HEK293 (cell line): ENCODE measurements at regions not wholly inside any gene's neighbourhood (a gene's known extent, or its start where the extent isn't known, plus 50 kb on each side); places are given as distances from the start of the nearest gene placed in this dataset.

Experiments used
- CTCF ChIA-PET: fragments of 350-600 bp; formaldehyde crosslinking; extraction: SDS; loops from one replicate; lab custom pipeline; 2021; ENCODE audit warnings: antibody characterized with exemption; lab: Yijun Ruan, JAX
- POLR2A ChIA-PET: fragments of 300-600 bp; formaldehyde crosslinking; extraction: SDS; loops from one replicate; lab custom pipeline; 2020; ENCODE audit warnings: antibody characterized with exemption, inconsistent platforms; lab: Yijun Ruan, JAX
- H3K27ac ChIP-seq: fragments of 200-500 bp; sonication (Bioruptor generic); 2 replicates; pipeline ENCODE4 v1.5.1; 2014; ENCODE audit warnings: low read depth, low read length, control low read depth, inconsistent platforms; ENCODE audit errors: extremely low read depth
- H3K36me3 ChIP-seq, 2 experiments: fragments of 200-500 bp in 1 of 2; sonication (Bioruptor generic) in 1 of 2; 1 replicate in 1 of 2; 2 replicates in 1 of 2; pipeline ENCODE4 v1.5.1; 2014 to 2017; ENCODE audit warnings: inconsistent platforms in 2 of 2, low read length in 2 of 2; ENCODE audit not compliant: control insufficient read depth in 2 of 2, insufficient read depth in 1 of 2
- H3K4me1 ChIP-seq: fragments of 200-500 bp; sonication (Bioruptor generic); 2 replicates; pipeline ENCODE4 v1.5.1; 2014; ENCODE audit warnings: mild to moderate bottlenecking, low read length, inconsistent platforms; ENCODE audit not compliant: control insufficient read depth, insufficient read depth
- H3K4me3 ChIP-seq: 2 replicates; pipeline ENCODE4 v1.5.1; 2011; ENCODE audit warnings: low read depth, mild to moderate bottlenecking, control low read depth, low read length, moderate library complexity
- H3K9me3 ChIP-seq: fragments of 200-500 bp; sonication (Bioruptor generic); 2 replicates; pipeline ENCODE4 v1.5.1; 2014; ENCODE audit warnings: low read depth, low read length, inconsistent platforms; ENCODE audit not compliant: control insufficient read depth, insufficient read depth
- KLF17 ChIP-seq: fragments of 450-650 bp; formaldehyde crosslinking; IDR thresholded peaks from 2 replicates; pipeline ENCODE4 v1.5.1; 2016; ENCODE audit warnings: missing biosample characterization, missing genetic modification characterization
- KLF9 ChIP-seq: fragments of 450-650 bp; formaldehyde crosslinking; IDR thresholded peaks from 2 replicates; pipeline ENCODE4 v1.5.1; 2016; ENCODE audit warnings: missing biosample characterization, missing genetic modification characterization, low read depth
- RBAK ChIP-seq: fragments of 450-650 bp; formaldehyde crosslinking; IDR thresholded peaks from 2 replicates; pipeline ENCODE4 v1.5.1; 2016; ENCODE audit warnings: missing biosample characterization, missing genetic modification characterization
- SETDB1 ChIP-seq: IDR thresholded peaks from one replicate; pipeline ENCODE4 v1.6.1; 2017; ENCODE audit warnings: mild to moderate bottlenecking, low read length, moderate library complexity, mixed read lengths; ENCODE audit not compliant: insufficient read length
- TRIM28 ChIP-seq: IDR thresholded peaks from 2 replicates; pipeline ENCODE4 v1.6.1; 2011; ENCODE audit warnings: low read length, control low read depth, borderline replicate concordance
- ZFP3 ChIP-seq: fragments of 450-650 bp; formaldehyde crosslinking; IDR thresholded peaks from 2 replicates; pipeline ENCODE4 v1.5.1; 2016; ENCODE audit warnings: low read depth, missing biosample characterization, missing genetic modification characterization
- ZFP41 ChIP-seq: fragments of 450-650 bp; formaldehyde crosslinking; IDR thresholded peaks from 2 replicates; pipeline ENCODE4 v1.5.1; 2016; ENCODE audit warnings: missing biosample characterization, missing genetic modification characterization, borderline replicate concordance
- ZNF138 ChIP-seq: fragments of 450-650 bp; formaldehyde crosslinking; IDR thresholded peaks from 2 replicates; pipeline ENCODE4 v1.5.1; 2016; ENCODE audit warnings: missing biosample characterization, missing genetic modification characterization, borderline replicate concordance
- ZNF157 ChIP-seq: fragments of 450-650 bp; formaldehyde crosslinking; IDR thresholded peaks from 2 replicates; pipeline ENCODE4 v1.5.1; 2016; ENCODE audit warnings: missing biosample characterization, missing genetic modification characterization
- ZNF311 ChIP-seq: fragments of 450-650 bp; formaldehyde crosslinking; IDR thresholded peaks from 2 replicates; pipeline ENCODE4 v1.5.1; 2017; ENCODE audit warnings: missing biosample characterization, missing genetic modification characterization, borderline replicate concordance
- ZNF354C ChIP-seq: fragments of 450-650 bp; formaldehyde crosslinking; IDR thresholded peaks from 2 replicates; pipeline ENCODE4 v1.5.1; 2016; ENCODE audit warnings: missing biosample characterization, missing genetic modification characterization, low read depth, borderline replicate concordance
- ZNF394 ChIP-seq: fragments of 450-650 bp; formaldehyde crosslinking; IDR thresholded peaks from 2 replicates; pipeline ENCODE4 v1.5.1; 2016; ENCODE audit warnings: missing biosample characterization, missing genetic modification characterization, mild to moderate bottlenecking, moderate library complexity, borderline replicate concordance
- ZNF426 ChIP-seq: fragments of 450-650 bp; formaldehyde crosslinking; IDR thresholded peaks from 2 replicates; pipeline ENCODE4 v1.5.1; 2017; ENCODE audit warnings: missing biosample characterization, missing genetic modification characterization, mild to moderate bottlenecking, inconsistent platforms, moderate library complexity
- ZNF433 ChIP-seq: fragments of 450-650 bp; formaldehyde crosslinking; IDR thresholded peaks from 2 replicates; pipeline ENCODE4 v1.5.1; 2016; ENCODE audit warnings: missing biosample characterization, missing genetic modification characterization, low read depth
- ZNF501 ChIP-seq: fragments of 450-650 bp; formaldehyde crosslinking; IDR thresholded peaks from 2 replicates; pipeline ENCODE4 v1.5.1; 2016; ENCODE audit warnings: missing biosample characterization, missing genetic modification characterization
- ZNF561 ChIP-seq: fragments of 450-650 bp; IDR thresholded peaks from 2 replicates; pipeline ENCODE4 v1.5.1; 2018; ENCODE audit warnings: missing biosample characterization, missing genetic modification characterization, borderline replicate concordance
- ZNF580 ChIP-seq: fragments of 450-650 bp; formaldehyde crosslinking; IDR thresholded peaks from 2 replicates; pipeline ENCODE4 v1.5.1; 2016; ENCODE audit warnings: missing biosample characterization, missing genetic modification characterization
- ZNF664 ChIP-seq: fragments of 450-650 bp; formaldehyde crosslinking; IDR thresholded peaks from 2 replicates; pipeline ENCODE4 v1.5.1; 2016; ENCODE audit warnings: missing biosample characterization, missing genetic modification characterization
- ZNF747 ChIP-seq: fragments of 450-650 bp; formaldehyde crosslinking; IDR thresholded peaks from 2 replicates; pipeline ENCODE4 v1.5.1; 2016; ENCODE audit warnings: missing biosample characterization, missing genetic modification characterization
- ZNF791 ChIP-seq: fragments of 450-650 bp; formaldehyde crosslinking; IDR thresholded peaks from 2 replicates; pipeline ENCODE4 v1.5.1; 2016; ENCODE audit warnings: missing biosample characterization, missing genetic modification characterization
- ZNF830 ChIP-seq: fragments of 450-650 bp; IDR thresholded peaks from 2 replicates; pipeline ENCODE4 v1.5.0; 2018; ENCODE audit warnings: missing biosample characterization, missing genetic modification characterization, low read depth, mild to moderate bottlenecking, moderate library complexity
- ZNF837 ChIP-seq: fragments of 450-650 bp; formaldehyde crosslinking; IDR thresholded peaks from 2 replicates; pipeline ENCODE4 v1.5.1; 2016; ENCODE audit warnings: missing biosample characterization, missing genetic modification characterization
- ZSCAN23 ChIP-seq: fragments of 450-650 bp; formaldehyde crosslinking; IDR thresholded peaks from 2 replicates; pipeline ENCODE4 v1.5.1; 2016; ENCODE audit warnings: missing biosample characterization, missing genetic modification characterization
- ZSCAN30 ChIP-seq: fragments of 450-650 bp; IDR thresholded peaks from 2 replicates; pipeline ENCODE4 v1.5.1; 2018; ENCODE audit warnings: missing biosample characterization, mild to moderate bottlenecking, missing genetic modification characterization, moderate library complexity
- TF ChIP-seq, protein P1 (sequence below): fragments of 450-650 bp; formaldehyde crosslinking; IDR thresholded peaks from 2 replicates; pipeline ENCODE4 v1.5.1; 2016; ENCODE audit warnings: missing biosample characterization, missing genetic modification characterization

DNA sequence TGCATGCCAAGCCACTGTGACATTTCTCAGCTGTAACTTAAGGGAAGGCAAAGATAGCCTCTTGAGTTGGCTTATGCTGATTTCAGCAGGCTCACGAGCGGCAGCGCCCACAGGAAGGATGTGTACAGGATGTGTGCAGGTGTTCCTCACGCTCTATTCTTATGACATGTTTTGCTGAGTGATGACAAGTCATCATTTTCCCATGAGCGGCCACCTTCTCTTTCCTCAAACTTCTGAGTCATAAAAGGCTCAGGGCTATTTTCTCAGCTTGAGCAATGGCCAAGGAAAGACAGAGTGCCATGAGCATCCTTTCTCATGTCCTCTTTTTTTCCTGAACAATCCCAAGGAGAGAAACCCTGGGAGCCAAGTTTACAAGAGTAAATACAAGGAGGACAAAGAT lies 365.9 kb downstream of the PLK2 start:
- H3K9me3 ChIP-seq = no peaks in the 10 kb centered on the region
- ChIA-PET POLR2A (no interaction called here), CTCF (interaction anchor here (0.6 kb wide), 1 partner anchor 215 kb away, joined by 3 read pairs; no protein-coding TSS in a partner anchor)
- TF ChIP-seq KLF17 (tag by site-specific recombination) = no peak
- H3K4me3 ChIP-seq = no peak overlapping the region
- H3K27ac ChIP-seq = no peak overlapping the region
- no peaks in the 10 kb centered on the region for H3K4me1 ChIP-seq
- no peaks in the 10 kb centered on the region for H3K36me3 ChIP-seq

GRCh38 chr5:58090704-58091103 lies 369.2 kb downstream of the PLK2 start:
- ChIA-PET CTCF (interaction anchor here (0.6 kb wide), 1 partner anchor 16 kb away, joined by 4 read pairs; no protein-coding TSS in a partner anchor), POLR2A (no interaction called here)
- no peak for TF ChIP-seq ZNF747 (tag by site-specific recombination)
- H3K36me3 ChIP-seq = no peaks in the 10 kb centered on the region
- no peak overlapping the region for H3K27ac ChIP-seq
- no peaks in the 10 kb centered on the region for H3K4me1 ChIP-seq
- no peak overlapping the region for H3K4me3 ChIP-seq
- H3K9me3 ChIP-seq = no peaks in the 10 kb centered on the region

DNA sequence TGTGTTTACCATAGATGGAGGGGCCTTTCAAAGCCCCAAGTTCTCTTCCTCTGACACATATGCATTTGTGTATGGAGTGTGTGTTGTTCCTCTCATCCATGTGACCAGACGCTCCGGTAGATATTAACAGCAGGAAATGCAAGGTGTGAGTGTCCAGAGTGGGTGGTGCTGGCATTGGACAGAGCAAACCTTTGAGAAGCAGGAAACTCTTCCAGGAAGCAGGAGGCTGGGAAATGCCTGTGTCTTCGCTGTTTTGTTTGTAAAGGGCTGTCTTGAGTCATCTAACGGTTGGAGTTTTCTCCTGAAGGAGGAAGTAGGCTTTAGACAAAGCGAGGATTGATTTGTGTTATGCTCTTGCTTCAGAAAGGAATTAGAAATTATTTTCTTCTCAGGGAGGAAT lies 370.9 kb downstream of the PLK2 start:
- CTCF ChIA-PET = no interaction called here
- POLR2A ChIA-PET = no interaction called here
- no peak for TF ChIP-seq ZNF354C
- Histone ChIP-seq H3K4me1 (no peaks in the 10 kb centered on the region), H3K9me3 (no peaks in the 10 kb centered on the region), H3K4me3 (no peak overlapping the region), H3K36me3 (no peaks in the 10 kb centered on the region), H3K27ac (no peak overlapping the region)

- H3K9me3 ChIP-seq = no peaks in the 10 kb centered on the region
- H3K4me3 ChIP-seq = no peak overlapping the region
- no peaks in the 10 kb centered on the region for H3K4me1 ChIP-seq
- CTCF ChIA-PET = no interaction called here
- no peaks in the 10 kb centered on the region for H3K36me3 ChIP-seq
- TF ChIP-seq TRIM28 (no peak), ZFP41 (tag by site-specific recombination) (no peak), ZNF426 (tag by site-specific recombination) (no peak), ZNF394 (no peak), ZNF830 (tag by site-specific recombination) (no peak), KLF9 (no peak), ZNF138 (no peak), RBAK (tag by site-specific recombination) (no peak), ZNF501 (tag by site-specific recombination) (no peak), ZNF791 (tag by site-specific recombination) (no peak), ZSCAN30 (tag by site-specific recombination) (no peak)
- TF ChIP-seq, all 188 proteins: peak for 0
- H3K27ac ChIP-seq = no peak overlapping the region
- POLR2A ChIA-PET = no interaction called here
Observed at GRCh38 chr5:58087905-58088304, 372.0 kb downstream of the PLK2 start.

DNA sequence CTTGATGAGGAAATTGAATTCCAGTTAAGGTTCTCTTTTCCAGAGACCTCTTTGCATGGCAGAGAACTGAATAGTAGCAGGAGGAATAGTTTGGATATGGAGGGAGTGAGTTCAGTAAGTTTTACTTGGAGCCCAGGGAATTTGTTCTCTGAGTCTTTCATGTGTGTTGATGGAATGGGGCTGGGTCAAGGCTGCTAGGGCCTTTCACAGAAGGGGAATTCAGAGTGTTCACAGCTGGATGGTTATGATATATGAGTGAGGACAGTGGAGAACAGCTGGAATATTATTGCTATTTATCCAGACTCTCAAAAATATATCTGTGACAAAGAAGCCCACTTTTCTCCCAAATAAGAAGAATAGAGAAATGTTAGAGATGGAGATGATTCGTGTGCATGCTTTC lies 372.8 kb downstream of the PLK2 start:
- H3K27ac ChIP-seq = no peak overlapping the region
- H3K4me3 ChIP-seq = no peak overlapping the region
- CTCF ChIA-PET = interaction anchor here (0.5 kb wide), 1 partner anchor 317 kb away, joined by 3 read pairs; no protein-coding TSS in a partner anchor
- no peaks in the 10 kb centered on the region for H3K9me3 ChIP-seq
- POLR2A ChIA-PET = no interaction called here
- H3K36me3 ChIP-seq = no peaks in the 10 kb centered on the region
- no peaks in the 10 kb centered on the region for H3K4me1 ChIP-seq
- no peak for TF ChIP-seq ZNF433 (tag by site-specific recombination)
- no peak for TF ChIP-seq ZNF561 (tag by site-specific recombination)
- TF ChIP-seq ZNF837 = no peak
- no peak for TF ChIP-seq ZFP3 (tag by site-specific recombination)
- TF ChIP-seq ZNF311 (tag by site-specific recombination) = no peak
- TF ChIP-seq ZNF157 = no peak
- TF ChIP-seq ZNF580 (tag by site-specific recombination) = no peak
- no peak for TF ChIP-seq ZNF664
- TF ChIP-seq, protein P1, sequence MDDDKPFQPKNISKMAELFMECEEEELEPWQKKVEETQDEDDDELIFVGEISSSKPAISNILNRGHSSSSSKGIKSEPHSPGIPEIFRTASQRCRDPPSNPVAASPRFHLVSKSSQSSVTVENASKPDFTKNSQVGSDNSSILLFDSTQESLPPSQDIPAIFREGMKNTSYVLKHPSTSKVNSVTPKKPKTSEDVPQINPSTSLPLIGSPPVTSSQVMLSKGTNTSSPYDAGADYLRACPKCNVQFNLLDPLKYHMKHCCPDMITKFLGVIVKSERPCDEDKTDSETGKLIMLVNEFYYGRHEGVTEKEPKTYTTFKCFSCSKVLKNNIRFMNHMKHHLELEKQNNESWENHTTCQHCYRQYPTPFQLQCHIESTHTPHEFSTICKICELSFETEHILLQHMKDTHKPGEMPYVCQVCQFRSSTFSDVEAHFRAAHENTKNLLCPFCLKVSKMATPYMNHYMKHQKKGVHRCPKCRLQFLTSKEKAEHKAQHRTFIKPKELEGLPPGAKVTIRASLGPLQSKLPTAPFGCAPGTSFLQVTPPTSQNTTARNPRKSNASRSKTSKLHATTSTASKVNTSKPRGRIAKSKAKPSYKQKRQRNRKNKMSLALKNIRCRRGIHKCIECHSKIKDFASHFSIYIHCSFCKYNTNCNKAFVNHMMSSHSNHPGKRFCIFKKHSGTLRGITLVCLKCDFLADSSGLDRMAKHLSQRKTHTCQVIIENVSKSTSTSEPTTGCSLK (tag by site-specific recombination) = no peak
- no peak for TF ChIP-seq ZSCAN23 (tag by site-specific recombination)
- TF ChIP-seq SETDB1 = no peak
